GM19238 (cell line): ENCODE measurements at regions not wholly inside any gene's neighbourhood (a gene's known extent, or its start where the extent isn't known, plus 50 kb on each side); places are given as distances from the start of the nearest gene placed in this dataset.
"Not testable (repeated sequence)": the region's sequence is repeated elsewhere in the genome, so short reads cannot be mapped to it uniquely, and the experiment has no call there.

ENCODE experiments used
- DNase-seq: peaks from one replicate; pipeline ENCODE4 v3.0.0; 2011; ENCODE audit warnings: low spot score; ENCODE audit not compliant: insufficient read length

- DNase-seq, result no peak
Measured at GRCh38 chr9:12993466-12993865, 218.6 kb downstream of the LURAP1L start.

- DNase-seq, result no peak
Measured at GRCh38 chr9:12997009-12997408, 222.2 kb downstream of the LURAP1L start.

- no peak for DNase-seq
Measured at GRCh38 chr9:13001989-13002580, 227.3 kb downstream of the LURAP1L start.

GRCh38 chr9:13002740-13003139, 227.9 kb downstream of the LURAP1L start:
- DNase-seq, result no peak

- no peak for DNase-seq
Measured at GRCh38 chr9:13009871-13010270, 235.1 kb downstream of the LURAP1L start.

- no peak for DNase-seq
Measured at GRCh38 chr9:13013991-13014883, 239.4 kb downstream of the LURAP1L start.

GRCh38 chr9:13017260-13017659, 242.4 kb downstream of the LURAP1L start:
- no peak for DNase-seq

- DNase-seq, result no peak
Measured at GRCh38 chr9:13020146-13021040, 245.6 kb downstream of the LURAP1L start.

GRCh38 chr9:13022756-13023155, 247.9 kb downstream of the LURAP1L start:
- DNase-seq, result no peak

- no peak for DNase-seq
Measured at GRCh38 chr9:13023498-13023897, 248.7 kb downstream of the LURAP1L start.

- DNase-seq, result no peak
Measured at GRCh38 chr9:13026956-13027355, 252.1 kb downstream of the LURAP1L start.

GRCh38 chr9:13027879-13028278, 251.6 kb downstream of the MPDZ start:
- no peak for DNase-seq

- DNase-seq, result no peak
Measured at GRCh38 chr9:13032585-13032984, 246.9 kb downstream of the MPDZ start.

GRCh38 chr9:13033959-13034693, 245.4 kb downstream of the MPDZ start:
- DNase-seq, result peak; percentile 10

GRCh38 chr9:13034694-13035002, 244.8 kb downstream of the MPDZ start:
- no peak for DNase-seq

- DNase-seq, result no peak
Measured at GRCh38 chr9:13035822-13036221, 243.7 kb downstream of the MPDZ start.

GRCh38 chr9:13037808-13038207, 241.7 kb downstream of the MPDZ start:
- DNase-seq, result not testable (repeated sequence)

GRCh38 chr9:13047827-13048587, 231.5 kb downstream of the MPDZ start:
- DNase-seq, result no peak

GRCh38 chr9:13049223-13049622, 230.3 kb downstream of the MPDZ start:
- no peak for DNase-seq

- no peak for DNase-seq
Measured at GRCh38 chr9:13053504-13053903, 226.0 kb downstream of the MPDZ start.

- DNase-seq, result no peak
Measured at GRCh38 chr9:13054389-13054788, 225.1 kb downstream of the MPDZ start.
